C4-2B (cell line): ENCODE measurements at regions not wholly inside any gene's neighbourhood (a gene's known extent, or its start where the extent isn't known, plus 50 kb on each side); places are given as distances from the start of the nearest gene placed in this dataset.

ENCODE experiments used
- ZFX ChIP-seq: fragments of 450-650 bp; IDR thresholded peaks from 2 replicates; pipeline ENCODE4 v1.6.1; 2017
- TF ChIP-seq, protein P1 (sequence below): fragments of 450-650 bp; conservative IDR thresholded peaks from 2 replicates; pipeline ENCODE4 v1.5.1; 2017; ENCODE audit warnings: mild to moderate bottlenecking

DNA sequence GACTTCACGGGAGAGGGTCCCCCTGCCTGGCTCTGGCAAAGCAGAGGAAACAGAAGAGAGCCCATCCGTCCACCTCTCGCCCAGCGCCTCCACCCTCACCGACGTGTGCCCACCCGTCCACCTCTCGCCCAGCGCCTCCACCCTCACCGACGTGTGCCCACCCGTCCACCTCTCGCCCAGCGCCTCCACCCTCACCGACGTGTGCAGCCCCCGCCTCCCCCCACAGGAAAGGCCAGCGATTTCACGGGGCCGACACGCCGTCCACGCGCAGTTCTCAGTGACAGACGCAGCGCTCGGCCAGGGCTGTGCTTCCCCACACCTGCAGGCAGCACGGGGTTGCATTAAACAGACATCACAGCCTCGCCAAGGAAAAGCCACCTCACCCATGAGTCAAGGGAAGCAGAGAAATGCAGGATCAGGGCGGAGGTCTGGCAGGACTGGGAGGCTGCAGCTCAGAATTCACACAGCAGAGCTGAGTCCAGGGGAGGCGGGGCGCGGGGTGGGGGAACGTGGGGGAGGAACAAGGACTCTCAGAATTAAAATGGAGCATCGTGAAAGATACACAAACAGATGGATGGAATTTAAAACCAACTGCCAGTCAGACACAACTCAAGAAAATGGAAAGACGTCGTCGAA lies 377.7 kb downstream of the BRD1 start:
- TF ChIP-seq ZFX, result no peak
- TF ChIP-seq, protein P1, sequence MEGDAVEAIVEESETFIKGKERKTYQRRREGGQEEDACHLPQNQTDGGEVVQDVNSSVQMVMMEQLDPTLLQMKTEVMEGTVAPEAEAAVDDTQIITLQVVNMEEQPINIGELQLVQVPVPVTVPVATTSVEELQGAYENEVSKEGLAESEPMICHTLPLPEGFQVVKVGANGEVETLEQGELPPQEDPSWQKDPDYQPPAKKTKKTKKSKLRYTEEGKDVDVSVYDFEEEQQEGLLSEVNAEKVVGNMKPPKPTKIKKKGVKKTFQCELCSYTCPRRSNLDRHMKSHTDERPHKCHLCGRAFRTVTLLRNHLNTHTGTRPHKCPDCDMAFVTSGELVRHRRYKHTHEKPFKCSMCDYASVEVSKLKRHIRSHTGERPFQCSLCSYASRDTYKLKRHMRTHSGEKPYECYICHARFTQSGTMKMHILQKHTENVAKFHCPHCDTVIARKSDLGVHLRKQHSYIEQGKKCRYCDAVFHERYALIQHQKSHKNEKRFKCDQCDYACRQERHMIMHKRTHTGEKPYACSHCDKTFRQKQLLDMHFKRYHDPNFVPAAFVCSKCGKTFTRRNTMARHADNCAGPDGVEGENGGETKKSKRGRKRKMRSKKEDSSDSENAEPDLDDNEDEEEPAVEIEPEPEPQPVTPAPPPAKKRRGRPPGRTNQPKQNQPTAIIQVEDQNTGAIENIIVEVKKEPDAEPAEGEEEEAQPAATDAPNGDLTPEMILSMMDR, result no peak
